HCT116 (cell line): ENCODE measurements at regions not wholly inside any gene's neighbourhood (a gene's known extent, or its start where the extent isn't known, plus 50 kb on each side); places are given as distances from the start of the nearest gene placed in this dataset.

ENCODE experiments used
- ATAC-seq: fragments of 200-7000 bp; cut with Tn5 transposase; 2 replicates; pipeline ENCODE4 v1.9.1; 2020; ENCODE audit warnings: mild to moderate bottlenecking, moderate library complexity
- BruUV-seq: library from RNA; stranded (reverse); fragments of 400-500 nt; replicated peaks from 2 replicates; lab custom pipeline; 2021; lab: Mats Ljungman, UMichigan
- CTCF ChIA-PET: fragments of 300-600 bp; sonication (Branson Sonifier 250); formaldehyde crosslinking; loops from one replicate; lab custom pipeline; 2021; ENCODE audit warnings: antibody characterized with exemption; lab: Charles Lee
- POLR2A ChIA-PET: fragments of 300-600, 350-600 bp; sonication (Branson Sonifier 250); formaldehyde crosslinking; loops from one replicate; lab custom pipeline; 2021; ENCODE audit warnings: antibody characterized with exemption; lab: Charles Lee
- RAD21 ChIA-PET, 2 experiments: fragments of 300-600 bp; sonication (Branson Sonifier 250); formaldehyde crosslinking; loops; one replicate each; lab custom pipeline; 2023; ENCODE audit warnings: low total read pairs in 2 of 2; ENCODE audit not compliant: uncharacterized antibody in 2 of 2, unreplicated experiment in 2 of 2, low non-redundant PET in 1 of 2; lab: Charles Lee
- DNase-seq: peaks from one replicate; pipeline ENCODE4 v3.0.0-alpha.2; 2010; ENCODE audit warnings: low read depth, low spot score
- H2AFZ ChIP-seq: fragments of 200-600 bp; shearing (Covaris generic), sonication (generic); 2 replicates; pipeline ENCODE4 v1.6.1; 2017; ENCODE audit warnings: low read depth, mixed run types, mixed read lengths, antibody characterized with exemption, low read length; ENCODE audit not compliant: poor library complexity, severe bottlenecking
- H3K27ac ChIP-seq: 2 replicates; pipeline ENCODE4 v1.5.1; 2012; ENCODE audit warnings: low read depth, low read length
- H3K27me3 ChIP-seq: fragments of 200-600 bp; sonication (generic); 2 replicates; pipeline ENCODE4 v1.6.1; 2016; ENCODE audit warnings: mixed run types, low read length, mixed read lengths; ENCODE audit not compliant: insufficient read depth
- H3K36me3 ChIP-seq, 2 experiments: fragments of 200-500 bp in 1 of 2; fragments of 200-600 bp in 1 of 2; sonication (Bioruptor generic) in 1 of 2; sonication (generic) in 1 of 2; 2 replicates each; pipeline versions ENCODE4 v1.5.1 to v1.6.1; 2014 to 2016; ENCODE audit warnings: low read length in 2 of 2, inconsistent platforms in 1 of 2, mixed read lengths in 1 of 2, mixed run types in 1 of 2; ENCODE audit not compliant: insufficient read depth in 2 of 2, control insufficient read depth in 1 of 2
- H3K4me1 ChIP-seq, 2 experiments: fragments of 200-600 bp in 1 of 2; sonication (generic) in 1 of 2; 2 replicates each; pipeline versions ENCODE4 v1.5.1 to v1.6.1; 2012 to 2017; ENCODE audit warnings: low read length in 2 of 2, inconsistent platforms in 1 of 2, mild to moderate bottlenecking in 1 of 2, mixed read lengths in 1 of 2, mixed run types in 1 of 2, moderate library complexity in 1 of 2; ENCODE audit not compliant: insufficient read depth in 2 of 2, control insufficient read depth in 1 of 2
- H3K4me2 ChIP-seq: fragments of 200-600 bp; sonication (generic); 2 replicates; pipeline ENCODE4 v1.6.1; 2017; ENCODE audit warnings: mixed run types, low read length, mixed read lengths
- H3K4me3 ChIP-seq, 2 experiments: fragments of 200-600 bp in 1 of 2; sonication (generic) in 1 of 2; replicated peaks in 1 of 2; 2 replicates each; pipeline ENCODE4 v1.5.1; 2011 to 2016; ENCODE audit warnings: low read length in 2 of 2, control low read depth in 1 of 2, low read depth in 1 of 2, mild to moderate bottlenecking in 1 of 2, mixed read lengths in 1 of 2, mixed run types in 1 of 2
- H3K79me2 ChIP-seq: fragments of 200-600 bp; sonication (generic); 2 replicates; pipeline ENCODE4 v1.6.1; 2017; ENCODE audit warnings: mild to moderate bottlenecking, mixed run types, low read length, moderate library complexity, mixed read lengths; ENCODE audit not compliant: insufficient read depth
- H3K9ac ChIP-seq: fragments of 200-600 bp; sonication (generic); 2 replicates; pipeline ENCODE4 v1.6.1; 2016; ENCODE audit warnings: low read length, mixed read lengths
- H3K9me2 ChIP-seq: fragments of 200-600 bp; sonication (generic), shearing (Covaris generic); 2 replicates; pipeline ENCODE4 v1.6.1; 2017; ENCODE audit warnings: mixed run types, mild to moderate bottlenecking, moderate library complexity; ENCODE audit not compliant: insufficient read depth
- H3K9me3 ChIP-seq, 2 experiments: fragments of 200-500 bp in 1 of 2; fragments of 200-600 bp in 1 of 2; sonication (Bioruptor generic) in 1 of 2; sonication (generic) in 1 of 2; 2 replicates each; pipeline ENCODE4 v1.6.1; 2014 to 2017; ENCODE audit warnings: low read length in 2 of 2, mixed read lengths in 2 of 2, inconsistent platforms in 1 of 2, low read depth in 1 of 2, mild to moderate bottlenecking in 1 of 2, mixed run types in 1 of 2, moderate library complexity in 1 of 2; ENCODE audit not compliant: control insufficient read depth in 1 of 2, insufficient read depth in 1 of 2
- H4K20me1 ChIP-seq: fragments of 200-600 bp; sonication (generic), shearing (Covaris generic); 2 replicates; pipeline ENCODE4 v1.6.1; 2017; ENCODE audit warnings: mixed run types, mild to moderate bottlenecking, moderate library complexity; ENCODE audit not compliant: insufficient read depth
- ATF3 ChIP-seq: IDR thresholded peaks from 2 replicates; pipeline ENCODE4 v1.6.1; 2012
- CBX3 ChIP-seq: IDR thresholded peaks from 2 replicates; pipeline ENCODE4 v1.6.1; 2012; ENCODE audit warnings: low read depth
- CTCF ChIP-seq, 3 experiments: fragments of 200-600 bp in 1 of 3; sonication (generic) in 1 of 3; IDR thresholded peaks in 2 of 3; conservative IDR thresholded peaks in 1 of 3; 2 replicates each; pipeline ENCODE4 v1.5.1; 2012 to 2017; ENCODE audit warnings: low read depth in 2 of 3, low read length in 2 of 3, antibody characterized with exemption in 1 of 3, borderline replicate concordance in 1 of 3, control low read depth in 1 of 3, mild to moderate bottlenecking in 1 of 3, mixed read lengths in 1 of 3, mixed run types in 1 of 3, moderate library complexity in 1 of 3; ENCODE audit not compliant: insufficient read depth in 1 of 3
- EGR1 ChIP-seq: IDR thresholded peaks from 2 replicates; pipeline ENCODE4 v1.6.1; 2012; ENCODE audit warnings: low read depth
- ELF1 ChIP-seq: IDR thresholded peaks from 2 replicates; pipeline ENCODE4 v1.6.1; 2012; ENCODE audit warnings: low read depth, borderline replicate concordance
- EZH2 ChIP-seq: fragments of 200-600 bp; sonication (generic); IDR thresholded peaks from 2 replicates; pipeline ENCODE4 v1.6.1; 2017; ENCODE audit warnings: antibody characterized with exemption, mixed run types
- EZH2phosphoT487 ChIP-seq: fragments of 200-600 bp; IDR thresholded peaks from 2 replicates; pipeline ENCODE4 v1.6.1; 2018; ENCODE audit warnings: antibody characterized with exemption, borderline replicate concordance
- FOSL1 ChIP-seq: IDR thresholded peaks from 2 replicates; pipeline ENCODE4 v1.6.1; 2012; ENCODE audit warnings: low read depth
- JUND ChIP-seq: IDR thresholded peaks from 2 replicates; pipeline ENCODE4 v1.6.1; 2012
- RAD21 ChIP-seq: IDR thresholded peaks from 2 replicates; pipeline ENCODE4 v1.6.1; 2012; ENCODE audit warnings: low read depth, mild to moderate bottlenecking
- SIN3A ChIP-seq: IDR thresholded peaks from 2 replicates; pipeline ENCODE4 v1.6.1; 2012; ENCODE audit warnings: low read depth
- SP1 ChIP-seq: IDR thresholded peaks from 2 replicates; pipeline ENCODE4 v1.6.1; 2012; ENCODE audit warnings: low read depth
- TCF7L2 ChIP-seq: IDR thresholded peaks from 2 replicates; pipeline ENCODE4 v1.7.0; 2011; ENCODE audit warnings: borderline replicate concordance, inconsistent platforms; ENCODE audit not compliant: insufficient read depth, insufficient read length; ENCODE audit errors: extremely low read depth
- YY1 ChIP-seq: IDR thresholded peaks from 2 replicates; pipeline ENCODE4 v1.6.1; 2011; ENCODE audit warnings: low read length, low read depth, moderate library complexity, mild to moderate bottlenecking; ENCODE audit not compliant: insufficient replicate concordance; ENCODE audit errors: extremely low read depth
- ZFX ChIP-seq: fragments of 450-650 bp; IDR thresholded peaks from 2 replicates; pipeline ENCODE4 v1.6.1; 2017
- ZNF274 ChIP-seq: fragments of 200-500 bp; sonication (Bioruptor generic); IDR thresholded peaks from 2 replicates; pipeline ENCODE4 v1.6.1; 2014; ENCODE audit warnings: mild to moderate bottlenecking, low read depth, low read length, inconsistent platforms
- intact Hi-C: fragments of 100-400 bp; cut with micrococcal nuclease; formaldehyde crosslinking; loops from 2 replicates; pipeline ENCODE4 v1.10.0; 2022

- Histone ChIP-seq H3K9me2 (no peaks in the 10 kb centered on the region), H3K36me3 (no peaks in the 10 kb centered on the region), H3K4me3 (no peak overlapping the region), H4K20me1 (no peaks in the 10 kb centered on the region), H3K79me2 (no peaks in the 10 kb centered on the region), H3K9me3 (no peaks in the 10 kb centered on the region), H3K4me1 (no peaks in the 10 kb centered on the region), H3K4me2 (no peak overlapping the region), H3K9ac (no peak overlapping the region), H3K27ac (no peak overlapping the region), H3K27me3 (peaks cover 28% of the 10 kb centered on the region; the same call in 1 of the 2 replicates), H2AFZ (no peak overlapping the region)
- ChIA-PET POLR2A (no interaction called here), RAD21 (no interaction called here), CTCF (no interaction called here)
- ATAC-seq = no peak
- DNase-seq = no peak
- no TSS peak for BruUV-seq
- TF ChIP-seq JUND (no peak), YY1 (no peak), ELF1 (no peak), CBX3 (no peak), EZH2 (no peak), SP1 (no peak), TCF7L2 (no peak), ZFX (no peak), ZNF274 (no peak), RAD21 (no peak), EGR1 (no peak)
- intact Hi-C loops = no loop called here
Measured at GRCh38 chr16:82391690-82392089, 221.7 kb upstream of the MPHOSPH6 start.

GRCh38 chr16:82389956-82390650 is 220.1 kb upstream of the MPHOSPH6 start:
- DNase-seq = no peak
- H4K20me1 ChIP-seq = no peaks in the 10 kb centered on the region
- ChIA-PET RAD21 (no interaction called here), POLR2A (no interaction called here), CTCF (no interaction called here)
- H3K4me2 ChIP-seq = no peak overlapping the region
- H2AFZ ChIP-seq = no peak overlapping the region
- no peak overlapping the region for H3K27ac ChIP-seq
- no peaks in the 10 kb centered on the region for H3K9me3 ChIP-seq
- no peak for ATAC-seq
- no peak overlapping the region for H3K4me3 ChIP-seq
- peaks cover 29% of the 10 kb centered on the region; the same call in 1 of the 2 replicates for H3K27me3 ChIP-seq
- no peaks in the 10 kb centered on the region for H3K4me1 ChIP-seq
- H3K36me3 ChIP-seq = no peaks in the 10 kb centered on the region
- BruUV-seq = no TSS peak
- intact Hi-C loops = no loop called here
- H3K79me2 ChIP-seq = no peaks in the 10 kb centered on the region
- no peak overlapping the region for H3K9ac ChIP-seq
- H3K9me2 ChIP-seq = no peaks in the 10 kb centered on the region
- TF ChIP-seq YY1 (no peak), EZH2 (no peak), FOSL1 (no peak), TCF7L2 (no peak), SIN3A (no peak), CTCF (IDR thresholded peaks at IDR 0.05 in 2 of 3, conservative IDR thresholded peaks at IDR 0.05 in 1 of 3; ENCODE audit: borderline replicate concordance in 1 of 3, insufficient read depth in 1 of 3, low read depth in 2 of 3, low read length in 2 of 3) (no peak), EZH2phosphoT487 (no peak), EGR1 (no peak), JUND (no peak), ATF3 (no peak), ZNF274 (no peak), RAD21 (no peak)
